ENCODE measurements at regions not wholly inside any gene's neighbourhood (a gene's known extent, or its start where the extent isn't known, plus 50 kb on each side); places are given as distances from the start of the nearest gene placed in this dataset.

DNA sequence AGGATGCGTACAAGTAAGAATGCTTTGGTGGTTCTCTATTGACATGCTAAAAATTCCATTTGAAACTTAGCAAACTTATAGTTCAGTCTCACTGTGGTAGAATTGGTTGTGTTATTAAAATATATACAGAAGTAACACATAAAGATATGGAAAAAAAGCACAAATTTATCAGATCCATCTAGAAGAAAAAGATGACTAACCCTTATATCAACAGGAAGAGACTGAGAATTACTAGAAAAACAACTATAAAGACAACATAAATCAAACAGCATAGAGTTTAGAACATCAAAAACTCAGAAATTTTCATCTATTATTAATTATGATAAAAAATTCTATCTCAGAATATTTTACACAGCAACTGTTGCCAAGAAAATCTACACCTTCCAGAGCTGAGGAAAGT lies 491.0 kb downstream of the ETNK1 start:
- no peak overlapping the region for H3K4me3 ChIP-seq (ENCODE audit: low read depth, low read length)
- DNase-seq (ENCODE audit: low read depth, low spot score) = no peak
- TF ChIP-seq, protein P1, sequence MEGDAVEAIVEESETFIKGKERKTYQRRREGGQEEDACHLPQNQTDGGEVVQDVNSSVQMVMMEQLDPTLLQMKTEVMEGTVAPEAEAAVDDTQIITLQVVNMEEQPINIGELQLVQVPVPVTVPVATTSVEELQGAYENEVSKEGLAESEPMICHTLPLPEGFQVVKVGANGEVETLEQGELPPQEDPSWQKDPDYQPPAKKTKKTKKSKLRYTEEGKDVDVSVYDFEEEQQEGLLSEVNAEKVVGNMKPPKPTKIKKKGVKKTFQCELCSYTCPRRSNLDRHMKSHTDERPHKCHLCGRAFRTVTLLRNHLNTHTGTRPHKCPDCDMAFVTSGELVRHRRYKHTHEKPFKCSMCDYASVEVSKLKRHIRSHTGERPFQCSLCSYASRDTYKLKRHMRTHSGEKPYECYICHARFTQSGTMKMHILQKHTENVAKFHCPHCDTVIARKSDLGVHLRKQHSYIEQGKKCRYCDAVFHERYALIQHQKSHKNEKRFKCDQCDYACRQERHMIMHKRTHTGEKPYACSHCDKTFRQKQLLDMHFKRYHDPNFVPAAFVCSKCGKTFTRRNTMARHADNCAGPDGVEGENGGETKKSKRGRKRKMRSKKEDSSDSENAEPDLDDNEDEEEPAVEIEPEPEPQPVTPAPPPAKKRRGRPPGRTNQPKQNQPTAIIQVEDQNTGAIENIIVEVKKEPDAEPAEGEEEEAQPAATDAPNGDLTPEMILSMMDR (IDR thresholded peaks at IDR 0.05; ENCODE audit: low read depth, low read length) = no peak
- in situ Hi-C loops (cut with HindIII; ENCODE audit: low sequenced_read_pairs) = no loop called here

DNA sequence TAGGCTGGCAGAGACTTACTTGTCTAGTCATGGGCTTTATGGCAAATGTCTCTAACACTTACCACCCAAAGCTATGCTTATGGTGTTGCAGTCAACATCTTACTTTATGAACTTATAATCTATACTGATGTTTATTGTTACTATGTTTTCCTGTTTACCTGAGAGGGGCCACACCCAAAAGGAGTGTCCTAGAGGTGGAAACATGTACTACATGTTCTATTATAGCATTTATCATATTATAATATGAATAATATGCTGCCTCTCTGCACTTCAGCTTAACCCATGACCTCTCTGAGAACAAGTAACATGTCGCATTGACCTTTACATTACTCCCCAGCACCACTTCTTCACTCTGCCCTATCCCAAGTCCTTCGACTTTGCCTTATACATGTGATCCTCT lies 501.8 kb downstream of the ETNK1 start:
- TF ChIP-seq, protein P1 (IDR thresholded peaks at IDR 0.05; ENCODE audit: low read depth, low read length) = no peak
- in situ Hi-C loops (cut with HindIII; ENCODE audit: low sequenced_read_pairs) = no loop called here
- no peak for DNase-seq (ENCODE audit: low read depth, low spot score)
- no peak overlapping the region for H3K4me3 ChIP-seq (ENCODE audit: low read depth, low read length)

DNA sequence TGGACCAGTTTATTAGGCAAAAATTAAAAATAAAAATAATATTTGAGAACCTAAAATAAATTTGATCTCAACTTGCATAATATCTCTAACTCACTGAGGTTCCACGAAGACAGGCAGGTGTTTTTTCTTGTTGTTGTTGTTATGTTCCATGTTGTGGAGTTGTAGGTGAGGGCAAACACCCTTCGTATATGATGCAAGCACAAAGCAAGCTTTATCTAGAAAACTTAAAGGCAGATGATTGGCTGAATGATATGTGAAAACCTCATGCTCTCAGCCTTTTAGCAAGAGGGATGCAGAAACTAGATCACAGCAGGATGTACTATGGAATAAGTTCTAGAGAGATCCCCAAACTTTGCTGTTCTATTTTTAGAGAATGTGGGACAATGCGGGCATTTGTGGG lies 502.7 kb downstream of the ETNK1 start:
- DNase-seq (ENCODE audit: low read depth, low spot score) = no peak
- TF ChIP-seq, protein P1 (IDR thresholded peaks at IDR 0.05; ENCODE audit: low read depth, low read length) = no peak
- H3K4me3 ChIP-seq (ENCODE audit: low read depth, low read length) = no peak overlapping the region
- in situ Hi-C loops (cut with HindIII; ENCODE audit: low sequenced_read_pairs) = no loop called here

DNA sequence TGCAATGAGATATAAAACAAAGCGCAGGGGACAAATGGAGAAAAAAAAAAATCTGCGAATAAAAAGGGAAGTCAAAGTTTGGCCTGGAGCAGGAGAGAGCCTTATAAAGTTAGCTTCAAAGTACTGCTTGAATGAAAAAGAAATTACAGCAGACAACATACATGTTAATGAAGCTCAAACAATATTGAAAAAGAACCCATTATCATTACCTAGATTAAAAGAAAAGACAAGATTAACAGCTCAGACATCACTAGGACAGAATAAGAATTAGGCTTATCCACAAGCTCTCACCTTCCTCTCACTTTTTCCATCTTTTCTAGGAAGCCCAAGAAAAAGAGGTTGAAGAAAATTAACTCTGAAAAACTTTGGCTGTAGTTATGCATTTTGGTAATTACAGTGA lies 503.5 kb downstream of the ETNK1 start:
- TF ChIP-seq, protein P1 (IDR thresholded peaks at IDR 0.05; ENCODE audit: low read depth, low read length) = no peak

DNA sequence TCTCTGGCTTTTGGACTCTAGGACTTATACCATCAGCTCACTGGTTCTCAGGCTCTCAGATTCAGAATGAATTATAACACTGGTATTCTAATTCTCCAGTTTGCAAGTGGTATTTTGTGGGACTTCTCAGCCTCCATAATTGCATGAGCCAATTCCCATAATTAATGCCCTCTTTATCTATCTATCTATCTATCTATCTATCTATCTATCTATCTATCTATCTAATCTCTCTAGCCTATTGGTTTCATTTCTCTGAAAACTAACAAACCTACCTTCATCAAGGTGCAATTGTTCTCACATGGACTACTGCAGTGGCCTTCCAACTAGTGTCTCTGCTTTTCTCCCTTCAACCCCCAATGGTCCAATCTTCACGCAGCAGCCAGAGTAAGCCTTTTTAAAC lies 507.4 kb downstream of the ETNK1 start:
- in situ Hi-C loops (cut with HindIII; ENCODE audit: low sequenced_read_pairs) = no loop called here

More for the DNA sequence above, 503.5 kb downstream of the ETNK1 start:
- in situ Hi-C loops (cut with HindIII; ENCODE audit: low sequenced_read_pairs) = no loop called here
- no peak overlapping the region for H3K4me3 ChIP-seq (ENCODE audit: low read depth, low read length)
- DNase-seq (ENCODE audit: low read depth, low spot score) = no peak

DNA sequence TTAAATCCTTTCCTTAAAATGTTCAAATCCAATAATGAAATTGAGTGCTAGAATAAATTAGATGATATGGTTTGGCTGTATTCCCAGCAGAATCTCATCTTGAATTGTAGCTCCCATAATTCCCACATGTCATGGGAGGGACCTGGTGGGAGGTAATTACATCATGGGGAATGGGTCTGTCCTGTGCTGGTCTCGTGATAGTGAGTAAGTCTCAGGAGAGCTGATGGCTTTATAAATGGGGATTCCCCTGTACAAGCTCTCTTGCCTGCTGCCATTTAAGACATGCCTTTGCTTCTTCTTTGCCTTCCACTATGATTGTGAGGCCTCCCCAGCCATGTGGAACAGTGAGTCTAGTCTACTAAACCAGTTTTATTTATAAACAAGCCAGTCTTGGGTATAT lies 508.5 kb downstream of the ETNK1 start:
- no peak overlapping the region for H3K4me3 ChIP-seq (ENCODE audit: low read depth, low read length)
- DNase-seq (ENCODE audit: low read depth, low spot score) = no peak
- TF ChIP-seq, protein P1 (IDR thresholded peaks at IDR 0.05; ENCODE audit: low read depth, low read length) = no peak
- in situ Hi-C loops (cut with HindIII; ENCODE audit: low sequenced_read_pairs) = no loop called here

More for the DNA sequence above, 507.4 kb downstream of the ETNK1 start:
- TF ChIP-seq, protein P1 (IDR thresholded peaks at IDR 0.05; ENCODE audit: low read depth, low read length) = no peak
- DNase-seq (ENCODE audit: low read depth, low spot score) = no peak
- no peak overlapping the region for H3K4me3 ChIP-seq (ENCODE audit: low read depth, low read length)

DNA sequence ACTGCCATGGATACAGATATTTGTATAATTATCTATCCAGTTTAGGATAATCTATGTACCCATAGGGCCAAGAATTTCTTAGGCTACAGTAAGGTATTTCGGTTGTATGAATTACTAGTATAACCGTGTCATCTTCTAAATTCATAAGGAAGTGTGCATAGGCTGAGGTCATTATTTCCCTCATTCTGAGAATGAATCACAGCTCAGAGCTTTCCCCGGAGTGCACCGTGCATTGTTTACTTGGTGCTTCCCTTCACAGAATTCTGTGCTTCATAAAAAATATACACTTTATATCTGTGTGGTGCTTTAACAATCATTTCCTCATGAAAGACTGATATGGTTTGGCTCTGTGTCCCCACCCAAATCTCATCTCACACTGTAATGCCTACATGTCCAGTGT lies 514.1 kb downstream of the ETNK1 start:
- H3K4me3 ChIP-seq (ENCODE audit: low read depth, low read length) = no peak overlapping the region
- peak; percentile 27 for DNase-seq (ENCODE audit: low read depth, low spot score)
- in situ Hi-C loops (cut with HindIII; ENCODE audit: low sequenced_read_pairs) = no loop called here
- TF ChIP-seq, protein P1 (IDR thresholded peaks at IDR 0.05; ENCODE audit: low read depth, low read length) = no peak
